HG03159 (cell line): ENCODE measurements at regions not wholly inside any gene's neighbourhood (a gene's known extent, or its start where the extent isn't known, plus 50 kb on each side); places are given as distances from the start of the nearest gene placed in this dataset.

Source experiments
- ATAC-seq: cut with Tn5 transposase; IDR thresholded peaks from one replicate; pipeline ENCODE4 v1.9.1; 2021; ENCODE audit warnings: mild to moderate bottlenecking, moderate library complexity; ENCODE audit not compliant: unreplicated experiment

DNA sequence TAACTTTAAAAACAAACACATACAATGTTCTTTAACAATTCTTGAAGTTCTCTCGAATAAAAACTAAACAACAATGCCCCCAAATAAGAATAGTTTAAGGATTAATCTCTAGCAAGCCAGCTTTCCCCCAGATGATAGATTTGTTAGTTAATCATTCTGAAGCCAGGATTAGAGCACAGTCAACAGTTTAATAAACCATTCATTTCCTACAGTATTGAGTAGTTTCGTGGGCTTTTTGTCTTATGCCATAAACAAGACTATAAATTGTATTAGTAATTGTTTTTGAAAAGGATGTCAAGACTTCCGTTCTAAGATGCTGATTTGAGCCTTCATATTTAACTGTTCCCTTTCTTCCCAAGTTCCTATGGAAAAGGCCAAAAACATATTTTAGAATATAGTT is 136.6 kb downstream of the PIK3R1 start:
- ATAC-seq = no peak

DNA sequence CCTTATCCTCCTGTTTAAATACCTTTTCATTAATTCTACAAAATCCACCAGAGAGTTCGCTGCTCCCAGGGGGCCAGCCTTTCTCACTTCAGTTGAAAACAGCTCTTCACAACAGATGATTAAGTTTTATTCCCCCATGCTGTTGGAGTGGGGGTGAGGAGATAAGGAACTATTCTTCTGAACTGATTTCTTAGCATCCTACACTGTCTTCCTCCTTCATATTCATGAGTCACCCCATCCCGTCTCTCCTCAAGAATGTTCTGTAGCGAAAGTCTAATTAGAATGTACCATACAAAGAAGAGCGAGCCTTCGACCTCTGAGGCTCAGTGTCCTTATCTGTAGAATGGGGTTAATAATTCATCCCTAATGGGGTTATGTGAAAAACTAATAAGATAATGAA is 138.0 kb downstream of the PIK3R1 start:
- no peak for ATAC-seq

DNA sequence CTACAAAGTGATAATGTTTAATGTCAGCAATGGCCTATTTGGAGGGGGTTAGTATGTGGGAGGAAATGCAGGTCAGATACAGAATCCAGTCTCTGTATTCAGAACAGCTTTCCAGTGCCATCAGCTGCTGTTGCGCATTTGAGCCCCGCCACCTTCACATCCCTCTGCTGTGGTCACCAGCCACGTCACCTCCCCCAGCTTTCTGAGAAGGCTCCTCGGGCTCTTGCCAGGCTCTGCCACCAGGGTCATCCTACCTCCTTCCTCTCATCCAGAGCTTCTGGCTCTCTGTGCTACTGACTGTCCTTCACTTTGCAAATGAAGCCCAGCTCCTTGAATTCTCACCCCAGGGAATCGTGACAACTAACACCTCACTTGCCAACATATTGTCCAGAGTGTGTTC is 138.8 kb downstream of the PIK3R1 start:
- ATAC-seq = no peak

DNA sequence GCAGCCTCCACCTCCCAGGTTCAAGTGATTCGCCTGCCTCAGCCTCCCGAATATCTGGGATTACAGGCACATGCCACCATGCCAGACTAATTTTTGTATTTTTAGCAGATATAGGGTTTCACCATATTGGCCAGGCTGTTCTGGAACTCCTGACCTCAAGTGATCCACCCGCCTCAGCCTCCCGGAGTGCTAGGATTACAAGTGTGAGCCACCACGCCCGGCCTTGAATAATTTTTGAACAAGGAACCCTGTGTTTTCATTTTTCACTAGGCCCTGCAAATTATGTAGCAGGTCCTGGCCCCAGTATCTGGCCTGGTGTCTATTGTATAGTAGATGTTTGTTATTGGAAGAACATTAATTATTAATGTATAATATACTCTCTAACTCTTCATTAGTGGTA is 140.7 kb downstream of the PIK3R1 start:
- no peak for ATAC-seq

DNA sequence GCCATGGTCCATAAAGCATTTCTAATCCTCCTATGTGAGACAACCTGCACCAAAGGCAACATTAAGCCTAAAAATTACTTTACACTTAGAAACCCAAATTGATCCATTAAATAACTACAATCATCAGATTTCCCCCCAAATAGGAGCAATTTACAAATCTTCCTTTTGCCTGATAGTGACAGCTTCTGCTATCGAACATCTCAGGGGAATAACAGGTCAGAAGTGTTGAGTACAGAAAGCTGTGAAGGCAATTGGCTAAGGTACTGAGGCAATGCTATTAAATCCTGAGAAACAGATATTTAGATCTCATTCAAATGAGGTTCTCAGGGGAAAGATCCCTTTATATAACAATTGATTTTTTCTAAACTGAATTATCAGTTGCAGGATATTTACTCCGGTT is 141.1 kb downstream of the PIK3R1 start:
- no peak for ATAC-seq

- ATAC-seq = no peak
Observed at GRCh38 chr5:68359699-68360098, 144.1 kb downstream of the PIK3R1 start.

- ATAC-seq = no peak
Observed at GRCh38 chr5:68362331-68362730, 146.8 kb downstream of the PIK3R1 start.

GRCh38 chr5:68365889-68366288 is 150.3 kb downstream of the PIK3R1 start:
- no peak for ATAC-seq

- ATAC-seq = no peak
Observed at GRCh38 chr5:68367287-68367686, 151.7 kb downstream of the PIK3R1 start.

GRCh38 chr5:68367717-68368116 is 152.2 kb downstream of the PIK3R1 start:
- no peak for ATAC-seq

GRCh38 chr5:68368311-68369022 is 152.9 kb downstream of the PIK3R1 start:
- no peak for ATAC-seq

DNA sequence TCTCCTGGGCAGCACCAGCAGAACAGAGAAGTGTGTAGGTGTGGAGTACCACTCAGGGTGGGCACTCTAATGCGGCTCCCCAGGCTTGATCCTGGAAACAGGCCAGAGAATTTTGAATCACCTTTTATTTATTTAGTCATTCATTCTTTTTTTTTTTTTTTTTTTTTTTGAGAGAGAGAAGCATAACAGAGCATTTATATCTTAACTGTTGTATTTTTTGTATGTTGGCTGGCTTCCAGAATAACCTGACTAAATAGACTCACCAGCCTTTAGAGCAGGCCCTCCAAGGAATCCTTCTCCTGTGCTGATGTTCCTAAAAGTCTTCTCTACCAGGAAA is 153.4 kb downstream of the PIK3R1 start:
- peak; percentile 21 for ATAC-seq

GRCh38 chr5:68369457-68370125 is 154.0 kb downstream of the PIK3R1 start:
- ATAC-seq = peak; percentile 92

- ATAC-seq = no peak
Observed at GRCh38 chr5:68370196-68370595, 154.6 kb downstream of the PIK3R1 start.

- ATAC-seq = no peak
Observed at GRCh38 chr5:68371607-68372006, 156.1 kb downstream of the PIK3R1 start.

- no peak for ATAC-seq
Observed at GRCh38 chr5:68372161-68372560, 156.6 kb downstream of the PIK3R1 start.

DNA sequence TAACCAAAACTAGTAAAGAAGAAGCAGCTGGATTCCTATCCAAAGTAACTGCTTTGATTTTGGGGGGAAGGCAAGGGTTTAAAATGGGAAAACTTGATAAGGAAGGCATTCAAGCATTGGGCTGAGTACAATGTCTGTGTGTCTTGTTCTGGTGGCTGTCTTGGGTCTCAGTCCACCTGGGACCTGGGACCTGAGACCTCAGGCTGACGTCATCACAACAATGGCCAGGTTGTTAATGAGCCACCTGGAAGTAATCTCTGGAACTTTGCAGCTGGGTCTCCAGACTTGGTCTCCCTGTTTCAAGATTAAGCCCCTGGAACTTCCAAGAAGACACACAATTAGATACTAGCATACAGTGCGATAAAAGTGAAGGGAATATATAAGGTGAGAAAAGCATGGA is 157.5 kb downstream of the PIK3R1 start:
- no peak for ATAC-seq

DNA sequence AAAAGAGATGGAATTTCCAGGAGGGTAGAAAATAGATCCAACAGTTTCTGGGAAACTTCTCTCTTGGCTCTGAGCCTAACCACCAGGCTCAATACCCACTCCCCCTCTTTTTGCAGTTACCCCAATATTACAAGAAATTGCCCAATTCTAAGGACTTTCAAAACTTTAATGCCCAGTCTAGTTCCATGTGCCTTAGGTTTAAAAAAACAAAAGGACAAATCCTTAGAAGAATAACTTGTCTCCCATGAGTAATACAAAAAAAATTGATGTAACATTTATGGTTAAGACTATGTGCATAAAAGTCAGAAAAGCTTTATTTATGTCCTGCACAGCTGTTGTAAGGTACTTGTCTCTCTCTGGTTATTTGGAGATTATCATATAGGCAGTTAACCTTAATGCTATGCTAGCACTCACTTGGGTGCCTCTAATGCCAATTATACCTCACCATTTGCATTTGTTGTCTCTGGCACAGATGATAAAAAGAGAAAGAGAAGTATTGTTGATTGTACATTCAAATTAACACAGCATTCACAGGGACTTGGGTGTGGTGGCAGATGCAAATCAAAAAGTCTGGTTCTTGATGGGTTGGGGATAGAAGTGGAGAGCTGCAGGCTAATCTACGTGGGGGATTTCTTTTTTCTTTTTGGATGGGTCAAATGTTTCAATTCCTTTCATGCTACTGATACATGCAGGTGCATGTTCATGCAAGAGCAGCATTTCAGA is 159.4 kb downstream of the PIK3R1 start:
- no peak for ATAC-seq

GRCh38 chr5:68375540-68375939 is 160.0 kb downstream of the PIK3R1 start:
- ATAC-seq = no peak

- ATAC-seq = no peak
Observed at GRCh38 chr5:68376935-68377334, 161.4 kb downstream of the PIK3R1 start.

DNA sequence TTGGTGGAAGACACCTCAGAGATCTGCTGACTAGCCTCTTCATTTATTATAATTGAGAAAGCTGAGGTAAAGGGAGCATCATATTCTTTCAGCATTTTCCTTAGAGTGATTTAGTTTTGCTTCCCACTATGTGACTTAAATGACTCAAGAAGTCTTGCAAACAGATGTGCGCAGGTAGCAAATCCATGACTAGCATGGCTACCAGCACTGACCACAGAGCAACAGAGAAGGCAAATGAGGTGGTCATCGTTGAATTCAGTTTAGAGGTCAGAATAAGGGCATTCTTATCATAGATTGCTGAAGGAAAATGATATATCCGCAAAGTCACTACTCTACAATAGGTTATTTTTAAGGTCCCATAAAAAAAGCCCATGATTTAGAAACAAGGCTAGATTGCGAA is 162.2 kb downstream of the PIK3R1 start:
- ATAC-seq = no peak

GRCh38 chr5:68378204-68378820 is 162.8 kb downstream of the PIK3R1 start:
- ATAC-seq = peak; percentile 74
